Cardiac fibroblast (primary cell): ENCODE measurements at regions not wholly inside any gene's neighbourhood (a gene's known extent, or its start where the extent isn't known, plus 50 kb on each side); places are given as distances from the start of the nearest gene placed in this dataset.

ENCODE experiments used
- DNase-seq, 2 donors: peaks; one replicate each; pipeline versions ENCODE4 v3.0.0 to v3.0.0-alpha.2; 2010; ENCODE audit warnings: low read depth in 2 of 2
- H3K4me3 ChIP-seq, 2 donors: replicated peaks in 1 of 2; 1 replicate in 1 of 2; 2 replicates in 1 of 2; pipeline ENCODE4 v1.5.1; 2011; ENCODE audit warnings: low read depth in 2 of 2, low read length in 2 of 2, mild to moderate bottlenecking in 2 of 2, moderate library complexity in 1 of 2
- CTCF ChIP-seq: IDR thresholded peaks from one replicate; pipeline ENCODE4 v1.5.1; 2011; ENCODE audit warnings: low read depth, mild to moderate bottlenecking, low read length, inconsistent platforms

GRCh38 chr12:111256629-111257434 is 112.1 kb downstream of the PHETA1 start:
- DNase-seq: no peak
- TF ChIP-seq CTCF: no peak

DNA sequence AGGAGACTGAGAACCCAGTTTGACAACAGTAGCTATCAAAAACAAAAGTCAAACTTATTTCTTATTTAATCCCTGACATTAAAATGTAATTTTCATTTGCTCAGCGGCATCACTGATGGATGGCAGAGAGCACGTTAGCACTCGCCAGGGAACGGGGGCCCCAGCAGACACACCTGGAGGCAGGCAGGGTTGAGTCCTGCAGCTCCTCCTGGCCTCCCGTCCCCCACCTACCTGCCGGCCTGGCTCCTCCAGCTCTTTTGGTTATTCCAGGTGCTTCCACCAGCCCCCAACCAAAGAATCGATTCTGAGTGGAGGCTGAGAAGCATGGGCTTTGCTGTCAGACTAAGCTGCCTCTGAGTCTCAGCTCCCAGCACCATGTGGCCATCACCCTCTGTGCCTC is 113.6 kb downstream of the PHETA1 start:
- DNase-seq: no peak
- no peak for TF ChIP-seq CTCF
- H3K4me3 ChIP-seq: no peak overlapping the region

More at GRCh38 chr12:111256629-111257434, 112.1 kb downstream of the PHETA1 start:
- H3K4me3 ChIP-seq: no peak overlapping the region

DNA sequence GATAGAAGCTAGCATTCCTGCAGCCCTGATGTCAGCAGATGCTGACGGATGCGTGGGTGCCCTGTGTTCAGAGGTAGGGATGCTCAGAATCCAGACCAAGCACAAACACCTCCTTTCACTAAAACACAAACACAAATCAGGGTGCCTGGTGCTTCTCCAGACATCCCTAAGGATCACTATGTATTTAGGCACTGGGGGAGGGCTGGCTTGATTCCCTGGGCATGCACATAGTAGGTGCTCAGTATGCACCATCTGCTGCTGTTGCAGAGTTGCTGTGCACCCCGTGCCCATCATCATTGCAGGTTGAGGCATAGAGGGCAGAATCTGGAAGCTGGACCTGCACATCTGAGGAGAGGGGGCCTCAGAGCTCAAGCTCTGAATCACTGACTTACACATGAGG is 114.8 kb downstream of the PHETA1 start:
- DNase-seq: no peak
- no peak for TF ChIP-seq CTCF
- H3K4me3 ChIP-seq: no peak overlapping the region

DNA sequence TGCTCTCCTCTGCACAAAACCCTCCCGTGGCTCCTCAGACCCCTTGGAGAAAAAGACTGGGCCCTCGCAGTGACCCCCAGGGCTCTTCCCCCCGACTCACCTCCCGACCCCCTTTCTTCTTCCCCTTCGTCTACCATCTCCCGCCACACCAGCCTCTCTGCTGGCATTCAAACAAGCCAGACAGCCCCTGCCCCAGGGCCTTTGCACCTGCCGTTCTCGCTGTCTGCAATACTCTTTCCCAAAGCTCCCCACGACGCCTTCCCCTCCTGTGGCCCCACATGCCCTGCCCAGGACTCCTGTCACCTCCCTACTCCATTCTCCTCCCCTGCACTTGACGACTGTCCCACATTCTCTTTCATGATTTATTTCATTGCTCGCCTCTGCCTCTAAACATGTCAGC is 115.7 kb downstream of the PHETA1 start:
- TF ChIP-seq CTCF: no peak
- DNase-seq: no peak

GRCh38 chr12:111251787-111252186 is 117.1 kb downstream of the PHETA1 start:
- no peak for DNase-seq
- H3K4me3 ChIP-seq: no peak overlapping the region

More for the DNA sequence above, 115.7 kb downstream of the PHETA1 start:
- no peak overlapping the region for H3K4me3 ChIP-seq

DNA sequence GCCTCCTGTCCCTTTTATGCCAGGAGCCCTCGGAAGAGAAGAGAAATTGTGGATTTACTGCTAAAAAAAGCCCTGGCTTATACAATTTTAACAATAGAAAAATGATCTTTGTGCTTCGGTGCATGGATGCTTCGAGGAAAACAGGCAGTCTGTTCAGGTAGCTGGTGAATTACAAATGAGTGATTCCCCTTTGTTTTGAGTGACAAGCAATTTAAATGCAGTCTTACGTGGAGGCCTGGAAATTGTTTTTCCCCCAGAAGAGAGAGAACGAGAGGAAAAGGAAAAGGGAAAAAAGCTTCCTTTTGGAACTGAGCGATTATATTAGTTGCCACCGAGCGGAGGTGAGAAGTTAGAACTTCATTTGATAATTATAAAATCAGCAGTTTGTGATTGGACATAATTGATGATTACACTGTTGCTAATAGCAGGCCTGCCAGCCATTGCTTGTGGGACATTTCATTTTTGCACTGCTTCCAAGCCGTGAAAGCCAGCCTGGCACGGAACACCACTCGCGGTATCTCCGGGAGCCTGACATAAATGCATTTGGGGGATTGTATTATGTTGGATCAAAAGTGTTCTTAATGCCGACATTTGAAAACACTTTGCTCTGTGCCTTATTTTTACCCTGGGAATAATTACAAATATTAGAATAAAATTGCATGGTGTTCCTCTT is 117.7 kb downstream of the PHETA1 start:
- TF ChIP-seq CTCF: no peak
- DNase-seq: no peak
- H3K4me3 ChIP-seq: no peak overlapping the region

More at GRCh38 chr12:111251787-111252186, 117.1 kb downstream of the PHETA1 start:
- TF ChIP-seq CTCF: no peak
